ENCODE measurements at regions not wholly inside any gene's neighbourhood (a gene's known extent, or its start where the extent isn't known, plus 50 kb on each side); places are given as distances from the start of the nearest gene placed in this dataset.

DNA sequence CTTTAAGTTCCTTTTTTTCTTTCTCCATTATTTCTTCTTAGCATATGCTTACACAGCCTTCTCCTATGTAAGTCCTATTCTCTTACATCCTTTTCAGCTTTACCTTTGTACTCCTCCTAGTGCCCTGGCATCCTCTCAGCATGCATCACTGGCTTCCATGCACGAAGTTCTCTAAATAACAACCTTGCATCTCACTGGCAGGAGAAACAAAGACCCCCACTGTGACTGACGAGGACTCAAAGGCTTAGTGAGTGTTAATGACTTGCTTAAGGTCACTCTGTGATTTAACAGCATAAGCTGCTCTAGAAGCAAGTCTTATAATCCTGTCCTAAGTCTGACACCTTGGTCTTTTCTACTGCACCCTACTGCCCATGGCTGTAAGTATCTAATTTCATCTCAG is 1236.0 kb upstream of the CELF4 start:
- Histone ChIP-seq H3K9me1 (replicated peaks; ENCODE audit: control insufficient read depth, extremely low read depth, insufficient read depth, low read length) (no peaks in the 10 kb centered on the region), H4K20me1 (replicated peaks; ENCODE audit: control insufficient read depth, extremely low read depth, insufficient read depth, low read length) (no peaks in the 10 kb centered on the region), H3K27ac (ENCODE audit: insufficient read depth, low read depth, low read length) (no peak overlapping the region), H3K4me2 (ENCODE audit: insufficient read depth, low read length) (no peak overlapping the region), H3K9ac (replicated peaks; ENCODE audit: extremely low read depth, insufficient read depth, low read length) (no peak overlapping the region), H3K36me3 (ENCODE audit: control insufficient read depth in 2 of 2, extremely low read depth in 1 of 2, insufficient read depth in 2 of 2, low read length in 2 of 2) (no peaks in the 10 kb centered on the region), H3K79me2 (ENCODE audit: control insufficient read depth, insufficient read depth, low read length) (no peaks in the 10 kb centered on the region), H3K4me3 (replicated peaks in 1 of 3; ENCODE audit: insufficient read depth in 1 of 3, low read depth in 1 of 3, low read length in 3 of 3) (no peak overlapping the region), H3K9me3 (replicated peaks; ENCODE audit: control insufficient read depth, insufficient read depth, low read length) (no peaks in the 10 kb centered on the region), H3K4me1 (ENCODE audit: control insufficient read depth, extremely low read depth, insufficient read depth, low read length) (no peaks in the 10 kb centered on the region), H3K27me3 (ENCODE audit: control insufficient read depth in 2 of 2, insufficient read depth in 2 of 2, low read length in 2 of 2) (no peaks in the 10 kb centered on the region), H2AFZ (ENCODE audit: low read depth, low read length) (no peak overlapping the region)
- DNase-seq (ENCODE audit: low read depth, low spot score) = no peak
- no TSS peak for BruUV-seq (replicated peaks)
- intact Hi-C loops (cut with micrococcal nuclease) (no loop called here), dilution Hi-C loops (cut with MboI; ENCODE audit: extremely low pct_ligation_motif_present, low sequenced_read_pairs) (no loop called here)
- FAIRE-seq = no peak
- ChIA-PET POLR2A (no interaction called here), CTCF (no interaction called here)
- no peak for TF ChIP-seq EZH2 (IDR thresholded peaks at IDR 0.05; ENCODE audit: borderline replicate concordance, low read depth, low read length, severe bottlenecking)
- no peak for TF ChIP-seq MYC (IDR thresholded peaks at IDR 0.05; ENCODE audit: low read depth, low read length)
- no peak for TF ChIP-seq FOS (IDR thresholded peaks at IDR 0.05; ENCODE audit: borderline replicate concordance, insufficient read depth, low read length)
- no peak for TF ChIP-seq POLR2AphosphoS5 (IDR thresholded peaks at IDR 0.05; ENCODE audit: insufficient read depth, low read depth, low read length)
- no peak for TF ChIP-seq GATA2 (IDR thresholded peaks at IDR 0.05; ENCODE audit: insufficient read depth, insufficient read length, low read depth, low read length)
- no peak for TF ChIP-seq JUN (IDR thresholded peaks at IDR 0.05; ENCODE audit: borderline replicate concordance, insufficient read depth, insufficient read length, low read depth)
- TF ChIP-seq POLR2A (IDR thresholded peaks at IDR 0.05; ENCODE audit: low read depth, low read length) = no peak
- TF ChIP-seq, protein P1, sequence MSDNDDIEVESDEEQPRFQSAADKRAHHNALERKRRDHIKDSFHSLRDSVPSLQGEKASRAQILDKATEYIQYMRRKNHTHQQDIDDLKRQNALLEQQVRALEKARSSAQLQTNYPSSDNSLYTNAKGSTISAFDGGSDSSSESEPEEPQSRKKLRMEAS (IDR thresholded peaks at IDR 0.05; ENCODE audit: insufficient read depth, insufficient read length) = no peak
- TF ChIP-seq CTCF (IDR thresholded peaks at IDR 0.05; ENCODE audit: extremely low read depth in 1 of 2, insufficient read depth in 1 of 2, low read depth in 1 of 2, low read length in 2 of 2) = no peak

Data from endothelial cell of umbilical vein (primary cell).